ENCODE measurements at regions not wholly inside any gene's neighbourhood (a gene's known extent, or its start where the extent isn't known, plus 50 kb on each side); places are given as distances from the start of the nearest gene placed in this dataset.

DNA sequence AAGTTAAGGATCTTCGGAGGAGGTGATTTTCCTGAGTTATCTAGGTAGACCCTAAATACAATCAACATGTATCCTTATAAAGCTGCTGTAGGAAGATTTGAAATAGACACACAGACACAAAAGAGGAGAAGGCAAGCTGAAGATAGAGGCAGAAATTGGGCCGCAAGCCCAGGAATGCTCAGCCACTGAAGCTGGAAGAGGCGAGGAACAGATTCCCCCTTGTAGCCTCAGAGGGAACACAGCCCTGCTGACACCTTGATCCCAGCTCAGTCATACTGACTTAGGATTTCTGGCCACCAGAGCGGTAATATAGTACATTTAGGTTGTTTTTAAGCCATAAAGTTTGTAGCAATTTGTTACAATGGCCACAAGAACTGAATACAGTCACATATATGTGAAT lies 90.9 kb downstream of the ETAA1 start:
- in situ Hi-C loops (cut with HindIII; ENCODE audit: extremely low pct_ligation_motif_present, low pct_unique_long_range_greater_than_20kb) (no loop called here), intact Hi-C loops (cut with micrococcal nuclease; ENCODE audit: unreplicated experiment) (no loop called here)
- H3K4me3 ChIP-seq (replicated peaks in 1 of 3; ENCODE audit: insufficient read depth in 1 of 3, low read depth in 2 of 3, low read length in 3 of 3) = no peak overlapping the region
- ChIA-PET CTCF (ENCODE audit: low intra/inter-chr PET ratio, low total read pairs) (no interaction called here), POLR2A (no interaction called here)
- 42% methylated on average over 4 of the region's 4 CpGs for WGBS (ENCODE audit: low lambda C conversion rate)
- H3K4me2 ChIP-seq (ENCODE audit: low read depth, low read length) = no peak overlapping the region
- no TSS peak for BruUV-seq (replicated peaks)
- H2AFZ ChIP-seq (ENCODE audit: low read length) = no peak overlapping the region
- H3K9ac ChIP-seq (ENCODE audit: insufficient read depth, low read depth, low read length) = no peak overlapping the region
- no peaks in the 10 kb centered on the region for H3K79me2 ChIP-seq (ENCODE audit: insufficient read depth, low read length)
- no peaks in the 10 kb centered on the region for H4K20me1 ChIP-seq (ENCODE audit: insufficient read depth, low read length)
- H3K4me1 ChIP-seq (ENCODE audit: insufficient read depth, low read length) = no peaks in the 10 kb centered on the region
- DNase-seq (ENCODE audit: low spot score) = no peak
- H3K9me3 ChIP-seq (ENCODE audit: low read length) = no peaks in the 10 kb centered on the region
- no peak for ATAC-seq
- no peaks in the 10 kb centered on the region for H3K36me3 ChIP-seq (replicated peaks in 1 of 2; ENCODE audit: control insufficient read depth in 1 of 2, insufficient read depth in 2 of 2, low read length in 2 of 2)
- H3K27me3 ChIP-seq (ENCODE audit: control insufficient read depth in 1 of 2, insufficient read depth in 2 of 2, low read length in 2 of 2) = no peaks in the 10 kb centered on the region
- no peak for FAIRE-seq
- no peak overlapping the region for H3K27ac ChIP-seq (ENCODE audit: extremely low read length, insufficient read depth, low read length)
- TF ChIP-seq, protein P1, sequence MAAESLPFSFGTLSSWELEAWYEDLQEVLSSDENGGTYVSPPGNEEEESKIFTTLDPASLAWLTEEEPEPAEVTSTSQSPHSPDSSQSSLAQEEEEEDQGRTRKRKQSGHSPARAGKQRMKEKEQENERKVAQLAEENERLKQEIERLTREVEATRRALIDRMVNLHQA (CRISPR knock-in tag; IDR thresholded peaks at IDR 0.05) = no peak
- TF ChIP-seq ZNF143 (CRISPR knock-in tag; IDR thresholded peaks at IDR 0.05) = no peak
- TF ChIP-seq PTBP1 (IDR thresholded peaks at IDR 0.05; ENCODE audit: low read depth, low read length, poor library complexity, severe bottlenecking) = no peak
- TF ChIP-seq, protein P2, sequence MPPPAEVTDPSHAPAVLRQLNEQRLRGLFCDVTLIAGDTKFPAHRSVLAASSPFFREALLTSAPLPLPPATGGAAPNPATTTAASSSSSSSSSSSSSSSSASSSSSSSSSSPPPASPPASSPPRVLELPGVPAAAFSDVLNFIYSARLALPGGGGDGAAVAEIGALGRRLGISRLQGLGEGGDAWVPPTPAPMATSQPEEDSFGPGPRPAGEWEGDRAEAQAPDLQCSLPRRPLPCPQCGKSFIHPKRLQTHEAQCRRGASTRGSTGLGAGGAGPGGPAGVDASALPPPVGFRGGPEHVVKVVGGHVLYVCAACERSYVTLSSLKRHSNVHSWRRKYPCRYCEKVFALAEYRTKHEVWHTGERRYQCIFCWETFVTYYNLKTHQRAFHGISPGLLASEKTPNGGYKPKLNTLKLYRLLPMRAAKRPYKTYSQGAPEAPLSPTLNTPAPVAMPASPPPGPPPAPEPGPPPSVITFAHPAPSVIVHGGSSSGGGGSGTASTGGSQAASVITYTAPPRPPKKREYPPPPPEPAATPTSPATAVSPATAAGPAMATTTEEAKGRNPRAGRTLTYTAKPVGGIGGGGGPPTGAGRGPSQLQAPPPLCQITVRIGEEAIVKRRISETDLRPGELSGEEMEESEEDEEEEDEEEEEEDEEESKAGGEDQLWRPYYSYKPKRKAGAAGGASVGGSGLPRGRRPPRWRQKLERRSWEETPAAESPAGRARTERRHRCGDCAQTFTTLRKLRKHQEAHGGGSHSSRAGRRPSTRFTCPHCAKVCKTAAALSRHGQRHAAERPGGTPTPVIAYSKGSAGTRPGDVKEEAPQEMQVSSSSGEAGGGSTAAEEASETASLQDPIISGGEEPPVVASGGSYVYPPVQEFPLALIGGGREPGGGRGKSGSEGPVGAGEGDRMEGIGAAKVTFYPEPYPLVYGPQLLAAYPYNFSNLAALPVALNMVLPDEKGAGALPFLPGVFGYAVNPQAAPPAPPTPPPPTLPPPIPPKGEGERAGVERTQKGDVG (CRISPR knock-in tag; IDR thresholded peaks at IDR 0.05; ENCODE audit: borderline replicate concordance) = no peak
- TF ChIP-seq KDM6A (CRISPR knock-in tag; IDR thresholded peaks at IDR 0.05; ENCODE audit: low read depth) = no peak
- TF ChIP-seq CBFB (CRISPR knock-in tag; IDR thresholded peaks at IDR 0.05) = no peak
- TF ChIP-seq ZNF703 (CRISPR knock-in tag; IDR thresholded peaks at IDR 0.05; ENCODE audit: borderline replicate concordance) = no peak
- TF ChIP-seq ZNF543 (CRISPR knock-in tag; IDR thresholded peaks at IDR 0.05) = no peak
- TF ChIP-seq, protein P3, sequence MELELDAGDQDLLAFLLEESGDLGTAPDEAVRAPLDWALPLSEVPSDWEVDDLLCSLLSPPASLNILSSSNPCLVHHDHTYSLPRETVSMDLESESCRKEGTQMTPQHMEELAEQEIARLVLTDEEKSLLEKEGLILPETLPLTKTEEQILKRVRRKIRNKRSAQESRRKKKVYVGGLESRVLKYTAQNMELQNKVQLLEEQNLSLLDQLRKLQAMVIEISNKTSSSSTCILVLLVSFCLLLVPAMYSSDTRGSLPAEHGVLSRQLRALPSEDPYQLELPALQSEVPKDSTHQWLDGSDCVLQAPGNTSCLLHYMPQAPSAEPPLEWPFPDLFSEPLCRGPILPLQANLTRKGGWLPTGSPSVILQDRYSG (CRISPR knock-in tag; IDR thresholded peaks at IDR 0.05) = no peak
- TF ChIP-seq, protein P4, sequence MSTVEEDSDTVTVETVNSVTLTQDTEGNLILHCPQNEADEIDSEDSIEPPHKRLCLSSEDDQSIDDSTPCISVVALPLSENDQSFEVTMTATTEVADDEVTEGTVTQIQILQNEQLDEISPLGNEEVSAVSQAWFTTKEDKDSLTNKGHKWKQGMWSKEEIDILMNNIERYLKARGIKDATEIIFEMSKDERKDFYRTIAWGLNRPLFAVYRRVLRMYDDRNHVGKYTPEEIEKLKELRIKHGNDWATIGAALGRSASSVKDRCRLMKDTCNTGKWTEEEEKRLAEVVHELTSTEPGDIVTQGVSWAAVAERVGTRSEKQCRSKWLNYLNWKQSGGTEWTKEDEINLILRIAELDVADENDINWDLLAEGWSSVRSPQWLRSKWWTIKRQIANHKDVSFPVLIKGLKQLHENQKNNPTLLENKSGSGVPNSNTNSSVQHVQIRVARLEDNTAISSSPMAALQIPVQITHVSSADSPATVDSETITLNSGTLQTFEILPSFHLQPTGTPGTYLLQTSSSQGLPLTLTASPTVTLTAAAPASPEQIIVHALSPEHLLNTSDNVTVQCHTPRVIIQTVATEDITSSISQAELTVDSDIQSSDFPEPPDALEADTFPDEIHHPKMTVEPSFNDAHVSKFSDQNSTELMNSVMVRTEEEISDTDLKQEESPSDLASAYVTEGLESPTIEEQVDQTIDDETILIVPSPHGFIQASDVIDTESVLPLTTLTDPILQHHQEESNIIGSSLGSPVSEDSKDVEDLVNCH (CRISPR knock-in tag; IDR thresholded peaks at IDR 0.05) = no peak
- no peak for TF ChIP-seq KLF16 (CRISPR knock-in tag; IDR thresholded peaks at IDR 0.05)
- TF ChIP-seq, protein P5, sequence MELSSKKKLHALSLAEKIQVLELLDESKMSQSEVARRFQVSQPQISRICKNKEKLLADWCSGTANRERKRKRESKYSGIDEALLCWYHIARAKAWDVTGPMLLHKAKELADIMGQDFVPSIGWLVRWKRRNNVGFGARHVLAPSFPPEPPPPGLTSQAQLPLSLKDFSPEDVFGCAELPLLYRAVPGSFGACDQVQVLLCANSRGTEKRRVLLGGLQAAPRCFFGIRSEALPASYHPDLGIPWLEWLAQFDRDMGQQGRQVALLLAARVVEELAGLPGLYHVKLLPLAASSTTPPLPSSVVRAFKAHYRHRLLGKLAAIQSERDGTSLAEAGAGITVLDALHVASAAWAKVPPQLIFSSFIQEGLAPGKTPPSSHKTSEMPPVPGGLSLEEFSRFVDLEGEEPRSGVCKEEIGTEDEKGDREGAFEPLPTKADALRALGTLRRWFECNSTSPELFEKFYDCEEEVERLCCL (CRISPR knock-in tag; IDR thresholded peaks at IDR 0.05; ENCODE audit: borderline replicate concordance) = no peak
- no peak for TF ChIP-seq PHB2 (IDR thresholded peaks at IDR 0.05; ENCODE audit: partially characterized antibody)
- TF ChIP-seq PCBP2 (optimal IDR thresholded peaks at IDR 0.05; ENCODE audit: low read depth, low read length, poor library complexity, severe bottlenecking) = no peak
- no peak for TF ChIP-seq NFE2L1 (CRISPR knock-in tag; IDR thresholded peaks at IDR 0.05; ENCODE audit: borderline replicate concordance)
- no peak for TF ChIP-seq NONO (IDR thresholded peaks at IDR 0.05)
- TF ChIP-seq NONO (CRISPR knock-in tag; conservative IDR thresholded peaks at IDR 0.05) = no peak
- no peak for TF ChIP-seq ARNTL (CRISPR knock-in tag; IDR thresholded peaks at IDR 0.05)
- no peak for TF ChIP-seq HNF4A (CRISPR knock-in tag; IDR thresholded peaks at IDR 0.05)
